ENCODE measurements at regions not wholly inside any gene's neighbourhood (a gene's known extent, or its start where the extent isn't known, plus 50 kb on each side); places are given as distances from the start of the nearest gene placed in this dataset.
"Not testable (repeated sequence)": the region's sequence is repeated elsewhere in the genome, so short reads cannot be mapped to it uniquely, and the experiment has no call there.

DNA sequence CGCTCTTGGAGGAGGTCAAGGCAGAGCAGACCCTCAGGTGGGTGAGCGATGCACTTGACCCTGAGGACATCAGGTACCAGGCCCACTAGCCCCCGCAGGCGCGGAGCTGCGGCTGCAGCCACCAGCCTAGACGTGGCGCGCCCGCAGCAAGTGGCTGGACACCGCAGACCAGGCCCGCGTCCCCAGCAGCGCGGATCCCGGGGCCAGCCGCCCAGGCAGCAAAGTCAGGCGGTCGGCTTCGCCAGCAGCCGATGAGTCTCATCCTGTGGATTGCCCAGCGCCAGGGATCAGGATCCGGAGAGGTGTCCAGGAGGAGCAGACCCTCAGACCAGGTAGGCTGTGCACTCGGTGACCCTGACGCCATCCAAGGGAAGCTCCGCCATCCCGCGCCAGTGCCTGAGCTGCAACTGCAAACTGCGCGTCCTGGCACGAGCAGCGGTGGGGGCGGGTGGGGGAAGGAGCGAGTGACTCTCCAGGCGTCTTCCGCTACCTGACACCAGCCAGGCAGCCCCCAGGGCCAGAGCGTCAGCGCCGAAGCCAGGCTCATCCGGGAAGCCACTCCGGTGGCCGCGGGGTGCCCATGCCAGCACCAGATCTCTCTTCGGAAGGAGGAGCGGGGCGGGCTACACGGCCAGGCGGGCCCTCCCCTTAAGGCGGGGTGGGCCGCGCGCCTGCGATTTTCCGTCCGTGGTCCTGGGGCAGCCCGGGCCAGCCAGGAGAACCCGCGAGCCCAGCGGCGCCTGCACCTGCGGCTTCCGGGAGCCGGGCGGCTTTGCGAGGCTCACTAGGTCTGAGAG lies 92.6 kb upstream of the THOC3 start:
- TF ChIP-seq, protein P1, sequence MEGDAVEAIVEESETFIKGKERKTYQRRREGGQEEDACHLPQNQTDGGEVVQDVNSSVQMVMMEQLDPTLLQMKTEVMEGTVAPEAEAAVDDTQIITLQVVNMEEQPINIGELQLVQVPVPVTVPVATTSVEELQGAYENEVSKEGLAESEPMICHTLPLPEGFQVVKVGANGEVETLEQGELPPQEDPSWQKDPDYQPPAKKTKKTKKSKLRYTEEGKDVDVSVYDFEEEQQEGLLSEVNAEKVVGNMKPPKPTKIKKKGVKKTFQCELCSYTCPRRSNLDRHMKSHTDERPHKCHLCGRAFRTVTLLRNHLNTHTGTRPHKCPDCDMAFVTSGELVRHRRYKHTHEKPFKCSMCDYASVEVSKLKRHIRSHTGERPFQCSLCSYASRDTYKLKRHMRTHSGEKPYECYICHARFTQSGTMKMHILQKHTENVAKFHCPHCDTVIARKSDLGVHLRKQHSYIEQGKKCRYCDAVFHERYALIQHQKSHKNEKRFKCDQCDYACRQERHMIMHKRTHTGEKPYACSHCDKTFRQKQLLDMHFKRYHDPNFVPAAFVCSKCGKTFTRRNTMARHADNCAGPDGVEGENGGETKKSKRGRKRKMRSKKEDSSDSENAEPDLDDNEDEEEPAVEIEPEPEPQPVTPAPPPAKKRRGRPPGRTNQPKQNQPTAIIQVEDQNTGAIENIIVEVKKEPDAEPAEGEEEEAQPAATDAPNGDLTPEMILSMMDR (IDR thresholded peaks at IDR 0.05; ENCODE audit: low read depth, low read length): not testable (repeated sequence)
- TF ChIP-seq EZH2phosphoT487 (IDR thresholded peaks at IDR 0.05; ENCODE audit: low read depth): not testable (repeated sequence)

Measured in OCI-LY3 (cell line).